GM23248 (cell line): ENCODE measurements at regions not wholly inside any gene's neighbourhood (a gene's known extent, or its start where the extent isn't known, plus 50 kb on each side); places are given as distances from the start of the nearest gene placed in this dataset.

ENCODE experiments used
- DNase-seq: peaks from one replicate; pipeline ENCODE4 v3.0.0-alpha.2; 2015
- H2AFZ ChIP-seq: fragments of 200-600 bp; sonication (generic); 2 replicates; pipeline ENCODE4 v1.6.1; 2016; ENCODE audit warnings: antibody characterized with exemption
- H3F3A ChIP-seq: fragments of 200-600 bp; sonication (generic); 2 replicates; pipeline ENCODE4 v1.6.1; 2016; ENCODE audit warnings: mild to moderate bottlenecking, antibody characterized with exemption, mixed run types; ENCODE audit not compliant: insufficient read depth
- H3K27ac ChIP-seq: fragments of 200-600 bp; sonication (generic); 2 replicates; pipeline ENCODE4 v1.5.1; 2016; ENCODE audit warnings: mild to moderate bottlenecking
- H3K27me3 ChIP-seq: fragments of 200-600 bp; sonication (generic); replicated peaks from 2 replicates; pipeline ENCODE4 v1.6.1; 2016; ENCODE audit warnings: mild to moderate bottlenecking; ENCODE audit not compliant: insufficient read depth
- H3K36me3 ChIP-seq: fragments of 200-600 bp; sonication (generic); 2 replicates; pipeline ENCODE4 v1.6.1; 2016; ENCODE audit warnings: low read depth, mild to moderate bottlenecking
- H3K4me1 ChIP-seq: fragments of 200-600 bp; sonication (generic); 2 replicates; pipeline ENCODE4 v1.6.1; 2016; ENCODE audit warnings: mild to moderate bottlenecking; ENCODE audit not compliant: insufficient read depth
- H3K4me2 ChIP-seq: fragments of 200-600 bp; sonication (generic); one replicate; pipeline ENCODE4 v1.6.1; 2016; ENCODE audit warnings: mild to moderate bottlenecking; ENCODE audit not compliant: unreplicated experiment
- H3K4me3 ChIP-seq: fragments of 200-600 bp; sonication (generic); 2 replicates; pipeline ENCODE4 v1.5.1; 2016; ENCODE audit warnings: mild to moderate bottlenecking
- H3K79me2 ChIP-seq: fragments of 200-600 bp; sonication (generic); 2 replicates; pipeline ENCODE4 v1.6.1; 2016; ENCODE audit warnings: mild to moderate bottlenecking; ENCODE audit not compliant: insufficient read depth
- H3K9ac ChIP-seq: fragments of 200-600 bp; sonication (generic); 2 replicates; pipeline ENCODE4 v1.6.1; 2016; ENCODE audit warnings: mild to moderate bottlenecking
- H3K9me2 ChIP-seq: fragments of 200-600 bp; sonication (generic); 2 replicates; pipeline ENCODE4 v1.6.1; 2016; ENCODE audit warnings: mixed run types, mild to moderate bottlenecking, moderate library complexity; ENCODE audit not compliant: insufficient read depth
- H3K9me3 ChIP-seq: fragments of 200-600 bp; sonication (generic); one replicate; pipeline ENCODE4 v1.6.1; 2017; ENCODE audit warnings: low read depth
- H4K20me1 ChIP-seq: fragments of 200-600 bp; sonication (generic); 2 replicates; pipeline ENCODE4 v1.6.0; 2016; ENCODE audit not compliant: insufficient read depth
- EZH2 ChIP-seq: fragments of 200-600 bp; sonication (generic); IDR thresholded peaks from 2 replicates; pipeline ENCODE4 v1.6.1; 2018; ENCODE audit warnings: antibody characterized with exemption, mild to moderate bottlenecking; ENCODE audit not compliant: insufficient read depth, poor library complexity, severe bottlenecking
- EZH2phosphoT487 ChIP-seq: fragments of 200-600 bp; sonication (generic); IDR thresholded peaks from 2 replicates; pipeline ENCODE4 v1.6.1; 2018; ENCODE audit warnings: antibody characterized with exemption, moderate library complexity, mild to moderate bottlenecking, low read depth; ENCODE audit not compliant: insufficient read depth
- WGBS, 2 experiments: methylation state at CpG; one replicate each; pipeline ENCODE4 v1.1.6; 2015 to 2017; ENCODE audit warnings: low lambda C conversion rate in 2 of 2, low coverage in 1 of 2; ENCODE audit errors: missing lambda C conversion rate in 2 of 2; 5-methylcytosine and 5-hydroxymethylcytosine counted together
- in situ Hi-C: fragments of 300-500 bp; cut with MboI; formaldehyde crosslinking; loops from 2 replicates; pipeline ENCODE4 v1.15.0; 2020

DNA sequence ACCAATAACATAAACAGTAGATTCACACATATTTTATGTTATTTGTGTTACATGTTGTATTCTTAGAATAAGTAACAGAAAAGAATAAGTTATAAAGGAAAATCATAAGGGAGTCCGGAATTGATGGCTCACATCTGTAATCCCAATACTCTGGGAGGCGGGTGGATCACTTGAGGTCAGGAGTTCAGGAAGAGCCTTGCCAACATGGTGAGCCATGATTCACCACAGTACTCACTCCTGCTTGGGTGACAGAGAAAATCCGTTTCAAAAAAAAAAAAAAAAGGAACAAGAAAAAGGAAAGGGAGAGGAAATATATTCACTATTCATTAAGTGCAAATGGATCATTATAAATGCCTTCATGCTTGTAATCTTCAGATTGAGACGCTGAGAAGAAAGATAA, 533.3 kb upstream of the CDH9 start:
- in situ Hi-C loops = no loop called here

GRCh38 chr5:27568811-27569210, 530.4 kb upstream of the CDH9 start:
- no peak for TF ChIP-seq EZH2phosphoT487
- TF ChIP-seq EZH2 = no peak
- no peaks in the 10 kb centered on the region for H3F3A ChIP-seq
- no peaks in the 10 kb centered on the region for H3K4me1 ChIP-seq
- H3K27ac ChIP-seq = no peak overlapping the region
- H3K79me2 ChIP-seq = no peaks in the 10 kb centered on the region
- 0 to 1% methylated on average over 2 of the region's 2 CpGs for WGBS, 2 experiments
- H3K9me2 ChIP-seq = 0 out of 2 replicates have a peak, but pooled peaks cover 3% of the 10 kb centered on the region
- no peak overlapping the region for H3K4me3 ChIP-seq
- DNase-seq = no peak
- no peaks in the 10 kb centered on the region for H3K36me3 ChIP-seq
- no peaks in the 10 kb centered on the region for H3K27me3 ChIP-seq
- in situ Hi-C loops = no loop called here
- H3K9ac ChIP-seq = no peak overlapping the region
- no peak overlapping the region for H3K4me2 ChIP-seq
- H2AFZ ChIP-seq = no peak overlapping the region
- no peaks in the 10 kb centered on the region for H4K20me1 ChIP-seq
- H3K9me3 ChIP-seq = no peaks in the 10 kb centered on the region

More for the DNA sequence above, 533.3 kb upstream of the CDH9 start:
- Histone ChIP-seq H3K9me2 (0 out of 2 replicates have a peak, but pooled peaks cover 3% of the 10 kb centered on the region), H3K4me2 (no peak overlapping the region), H4K20me1 (no peaks in the 10 kb centered on the region), H3F3A (no peaks in the 10 kb centered on the region), H3K27ac (no peak overlapping the region), H3K9ac (no peak overlapping the region), H3K4me3 (no peak overlapping the region), H3K27me3 (no peaks in the 10 kb centered on the region), H3K79me2 (no peaks in the 10 kb centered on the region), H2AFZ (no peak overlapping the region), H3K9me3 (no peaks in the 10 kb centered on the region), H3K36me3 (no peaks in the 10 kb centered on the region), H3K4me1 (no peaks in the 10 kb centered on the region)
- TF ChIP-seq EZH2phosphoT487 (no peak), EZH2 (no peak)
- peak; percentile 0 for DNase-seq
- WGBS, 2 experiments = 18 to 28% methylated on average over 3 to 4 of the region's 4 CpGs

DNA sequence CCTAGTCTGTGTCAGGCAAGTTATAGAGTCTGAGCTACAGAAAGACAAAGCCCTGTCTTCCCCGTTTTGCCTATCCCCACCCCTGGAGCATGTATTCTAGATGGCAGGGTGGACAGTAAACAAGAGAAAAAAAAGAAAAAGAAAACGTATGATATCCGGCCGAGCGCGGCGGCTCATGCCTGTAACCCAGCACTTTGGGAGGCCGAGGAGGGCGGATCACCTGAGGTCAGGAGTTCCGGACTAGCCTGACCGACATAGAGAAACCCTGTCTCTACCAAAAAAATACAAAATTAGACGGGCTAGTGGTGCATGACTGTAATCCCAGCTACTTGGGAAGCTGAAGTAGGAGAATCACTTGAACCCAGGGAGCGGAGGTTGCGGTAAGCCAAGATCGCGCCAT, 523.0 kb upstream of the CDH9 start:
- WGBS, 2 experiments = 59% methylated on average over 15 to 16 of the region's 16 CpGs

GRCh38 chr5:27548484-27548883, 510.1 kb upstream of the CDH9 start:
- no peak for DNase-seq
- Histone ChIP-seq H3K27ac (no peak overlapping the region), H3K9ac (no peak overlapping the region), H3K9me2 (no peaks in the 10 kb centered on the region), H3K36me3 (no peaks in the 10 kb centered on the region), H3F3A (no peaks in the 10 kb centered on the region), H3K27me3 (no peaks in the 10 kb centered on the region), H3K79me2 (no peaks in the 10 kb centered on the region), H3K9me3 (no peaks in the 10 kb centered on the region), H4K20me1 (no peaks in the 10 kb centered on the region), H3K4me3 (no peak overlapping the region), H3K4me1 (no peaks in the 10 kb centered on the region), H3K4me2 (no peak overlapping the region), H2AFZ (no peak overlapping the region)
- in situ Hi-C loops = no loop called here
- TF ChIP-seq EZH2phosphoT487 (no peak), EZH2 (no peak)
- WGBS, 2 experiments = 0 to 1% methylated on average over 2 of the region's 2 CpGs

More for the DNA sequence above, 523.0 kb upstream of the CDH9 start:
- Histone ChIP-seq H3K27me3 (no peaks in the 10 kb centered on the region), H4K20me1 (no peaks in the 10 kb centered on the region), H3K36me3 (no peaks in the 10 kb centered on the region), H3K9me2 (no peaks in the 10 kb centered on the region), H2AFZ (no peak overlapping the region), H3K9ac (no peak overlapping the region), H3K4me2 (no peak overlapping the region), H3K9me3 (no peaks in the 10 kb centered on the region), H3F3A (no peaks in the 10 kb centered on the region), H3K4me3 (no peak overlapping the region), H3K27ac (no peak overlapping the region), H3K79me2 (no peaks in the 10 kb centered on the region), H3K4me1 (no peaks in the 10 kb centered on the region)
- no peak for TF ChIP-seq EZH2phosphoT487
- no peak for TF ChIP-seq EZH2
- in situ Hi-C loops = no loop called here
- DNase-seq = no peak

- no peak overlapping the region for H2AFZ ChIP-seq
- in situ Hi-C loops = no loop called here
- H3F3A ChIP-seq = no peaks in the 10 kb centered on the region
- H3K27me3 ChIP-seq = no peaks in the 10 kb centered on the region
- H3K27ac ChIP-seq = no peak overlapping the region
- H4K20me1 ChIP-seq = no peaks in the 10 kb centered on the region
- H3K9me2 ChIP-seq = no peaks in the 10 kb centered on the region
- H3K9ac ChIP-seq = no peak overlapping the region
- H3K4me3 ChIP-seq = no peak overlapping the region
- TF ChIP-seq EZH2 = no peak
- no peak for TF ChIP-seq EZH2phosphoT487
- H3K4me1 ChIP-seq = no peaks in the 10 kb centered on the region
- H3K4me2 ChIP-seq = no peak overlapping the region
- H3K9me3 ChIP-seq = no peaks in the 10 kb centered on the region
- H3K79me2 ChIP-seq = no peaks in the 10 kb centered on the region
- no peaks in the 10 kb centered on the region for H3K36me3 ChIP-seq
- DNase-seq = no peak
Measured at GRCh38 chr5:27535031-27535557, 496.7 kb upstream of the CDH9 start.
